NOMO-1 treated with dmso at 0.1 percent for 144 hours (cell line): ENCODE measurements at regions not wholly inside any gene's neighbourhood (a gene's known extent, or its start where the extent isn't known, plus 50 kb on each side); places are given as distances from the start of the nearest gene placed in this dataset.

ENCODE experiments used
- DNase-seq: peaks from one replicate; lab custom pipeline; 2025; ENCODE audit not compliant: unreplicated experiment; lab: John Stamatoyannopoulos, UW

- no peak for DNase-seq
Observed at GRCh38 chr16:85173981-85174751, 61.9 kb upstream of the CIBAR2 start.

GRCh38 chr16:85174871-85175723 is 62.8 kb upstream of the CIBAR2 start:
- no peak for DNase-seq

- DNase-seq, result no peak
Observed at GRCh38 chr16:85175724-85176233, 63.5 kb upstream of the CIBAR2 start.

GRCh38 chr16:85176541-85177447 is 64.5 kb upstream of the CIBAR2 start:
- DNase-seq, result no peak

- no peak for DNase-seq
Observed at GRCh38 chr16:85177448-85177846, 65.2 kb upstream of the CIBAR2 start.

- DNase-seq, result no peak
Observed at GRCh38 chr16:85178006-85178591, 65.8 kb upstream of the CIBAR2 start.

GRCh38 chr16:85178596-85178995 is 66.3 kb upstream of the CIBAR2 start:
- no peak for DNase-seq

- no peak for DNase-seq
Observed at GRCh38 chr16:85179344-85180046, 67.2 kb upstream of the CIBAR2 start.

- DNase-seq, result no peak
Observed at GRCh38 chr16:85180047-85180826, 68.0 kb upstream of the CIBAR2 start.

- DNase-seq, result no peak
Observed at GRCh38 chr16:85180827-85181738, 68.8 kb upstream of the CIBAR2 start.

GRCh38 chr16:85181739-85182129 is 69.5 kb upstream of the CIBAR2 start:
- no peak for DNase-seq

GRCh38 chr16:85182286-85182685 is 70.0 kb upstream of the CIBAR2 start:
- no peak for DNase-seq

- DNase-seq, result no peak
Observed at GRCh38 chr16:85182774-85183173, 70.5 kb upstream of the CIBAR2 start.

- DNase-seq, result no peak
Observed at GRCh38 chr16:85183564-85183963, 71.3 kb upstream of the CIBAR2 start.

GRCh38 chr16:85184404-85184803 is 72.1 kb upstream of the CIBAR2 start:
- no peak for DNase-seq

GRCh38 chr16:85185303-85186100 is 73.2 kb upstream of the CIBAR2 start:
- DNase-seq, result no peak

- no peak for DNase-seq
Observed at GRCh38 chr16:85187002-85187401, 74.7 kb upstream of the CIBAR2 start.
